NB4 (cell line): ENCODE measurements at regions not wholly inside any gene's neighbourhood (a gene's known extent, or its start where the extent isn't known, plus 50 kb on each side); places are given as distances from the start of the nearest gene placed in this dataset.

ENCODE experiments used
- DNase-seq: peaks from one replicate; pipeline ENCODE4 v3.0.0; 2010; ENCODE audit warnings: low read depth
- H3K4me3 ChIP-seq: one replicate; pipeline ENCODE4 v1.5.1; 2011; ENCODE audit warnings: mild to moderate bottlenecking, low read depth, low read length, moderate library complexity
- MYC ChIP-seq: IDR thresholded peaks from 2 replicates; pipeline ENCODE4 v1.6.1; 2011; ENCODE audit warnings: low read depth, low read length
- POLR2A ChIP-seq: IDR thresholded peaks from 2 replicates; pipeline ENCODE4 v1.6.1; 2011; ENCODE audit warnings: mild to moderate bottlenecking; ENCODE audit not compliant: insufficient read length; ENCODE audit errors: extremely low read depth
- TF ChIP-seq, protein P1 (sequence below): IDR thresholded peaks from 2 replicates; pipeline ENCODE4 v1.6.1; 2011; ENCODE audit warnings: low read depth, low read length
- TF ChIP-seq, protein P2 (sequence below): IDR thresholded peaks from one replicate; pipeline ENCODE4 v1.5.1; 2012; ENCODE audit warnings: low read depth, low read length

DNA sequence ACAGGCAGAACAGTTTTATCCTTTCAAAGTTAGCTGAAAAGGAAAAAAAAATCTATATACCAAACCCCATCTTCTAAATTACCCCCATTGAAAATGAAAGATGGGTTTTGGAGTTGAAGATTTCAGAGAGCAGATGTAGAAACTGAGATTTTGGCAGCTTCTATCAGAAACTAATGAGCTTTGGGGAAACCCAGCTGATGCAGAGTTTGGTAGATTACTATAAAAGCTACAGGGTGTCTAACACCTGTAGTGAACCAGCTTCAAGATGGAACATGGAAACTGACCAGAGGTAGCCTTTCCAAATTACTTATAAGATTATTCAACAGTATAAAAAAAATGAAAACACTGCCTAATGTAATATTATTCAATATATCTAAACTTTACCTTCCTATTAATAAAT is 583.1 kb downstream of the XIRP2 start:
- H3K4me3 ChIP-seq: no peak overlapping the region
- TF ChIP-seq, protein P1, sequence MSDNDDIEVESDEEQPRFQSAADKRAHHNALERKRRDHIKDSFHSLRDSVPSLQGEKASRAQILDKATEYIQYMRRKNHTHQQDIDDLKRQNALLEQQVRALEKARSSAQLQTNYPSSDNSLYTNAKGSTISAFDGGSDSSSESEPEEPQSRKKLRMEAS: no peak
- no peak for TF ChIP-seq POLR2A

DNA sequence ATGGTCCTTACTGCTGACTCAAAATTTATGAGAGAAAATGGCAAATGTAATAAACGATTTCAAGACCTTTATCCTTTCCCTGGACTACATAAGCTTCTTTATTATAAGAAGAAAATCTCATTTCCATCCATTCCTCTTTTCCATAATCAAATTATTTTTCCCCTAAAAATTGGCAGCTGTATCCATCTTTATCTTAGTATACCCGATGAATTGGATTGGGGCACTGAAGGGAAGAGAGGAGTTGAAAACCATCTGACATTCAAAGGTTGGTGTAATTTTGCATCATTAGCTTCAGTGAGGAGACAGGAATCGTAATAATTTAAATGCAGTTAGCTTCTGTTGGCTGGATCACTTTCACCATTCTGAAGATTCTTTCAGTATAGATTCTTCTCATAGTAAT is 574.1 kb downstream of the XIRP2 start:
- H3K4me3 ChIP-seq: no peak overlapping the region
- DNase-seq: no peak
- TF ChIP-seq MYC: no peak
- TF ChIP-seq, protein P1: no peak
- TF ChIP-seq POLR2A: no peak
- TF ChIP-seq, protein P2, sequence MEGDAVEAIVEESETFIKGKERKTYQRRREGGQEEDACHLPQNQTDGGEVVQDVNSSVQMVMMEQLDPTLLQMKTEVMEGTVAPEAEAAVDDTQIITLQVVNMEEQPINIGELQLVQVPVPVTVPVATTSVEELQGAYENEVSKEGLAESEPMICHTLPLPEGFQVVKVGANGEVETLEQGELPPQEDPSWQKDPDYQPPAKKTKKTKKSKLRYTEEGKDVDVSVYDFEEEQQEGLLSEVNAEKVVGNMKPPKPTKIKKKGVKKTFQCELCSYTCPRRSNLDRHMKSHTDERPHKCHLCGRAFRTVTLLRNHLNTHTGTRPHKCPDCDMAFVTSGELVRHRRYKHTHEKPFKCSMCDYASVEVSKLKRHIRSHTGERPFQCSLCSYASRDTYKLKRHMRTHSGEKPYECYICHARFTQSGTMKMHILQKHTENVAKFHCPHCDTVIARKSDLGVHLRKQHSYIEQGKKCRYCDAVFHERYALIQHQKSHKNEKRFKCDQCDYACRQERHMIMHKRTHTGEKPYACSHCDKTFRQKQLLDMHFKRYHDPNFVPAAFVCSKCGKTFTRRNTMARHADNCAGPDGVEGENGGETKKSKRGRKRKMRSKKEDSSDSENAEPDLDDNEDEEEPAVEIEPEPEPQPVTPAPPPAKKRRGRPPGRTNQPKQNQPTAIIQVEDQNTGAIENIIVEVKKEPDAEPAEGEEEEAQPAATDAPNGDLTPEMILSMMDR: no peak

More for the DNA sequence above, 583.1 kb downstream of the XIRP2 start:
- DNase-seq: no peak

DNA sequence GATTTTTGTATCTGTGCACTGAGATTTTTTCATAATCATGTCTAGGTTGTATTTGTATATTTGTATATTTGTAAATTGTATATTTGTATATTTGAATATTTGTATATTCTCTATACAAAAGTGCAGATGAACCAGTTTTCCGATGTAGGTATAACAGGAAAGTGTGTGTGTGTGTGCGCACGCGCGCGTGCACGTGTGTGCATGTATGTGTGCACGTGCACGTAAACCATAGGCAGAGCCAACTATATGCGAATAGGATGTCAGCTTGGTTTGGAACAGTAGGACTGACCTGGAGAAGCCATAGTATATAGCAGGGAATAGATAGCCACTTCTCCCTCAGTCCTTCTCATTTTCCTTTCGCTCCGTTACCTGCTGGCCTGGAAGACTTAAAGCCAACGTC is 565.8 kb downstream of the XIRP2 start:
- TF ChIP-seq, protein P2: no peak
- TF ChIP-seq, protein P1: no peak
- TF ChIP-seq POLR2A: no peak
- TF ChIP-seq MYC: no peak
- no peak for DNase-seq
- H3K4me3 ChIP-seq: no peak overlapping the region

DNA sequence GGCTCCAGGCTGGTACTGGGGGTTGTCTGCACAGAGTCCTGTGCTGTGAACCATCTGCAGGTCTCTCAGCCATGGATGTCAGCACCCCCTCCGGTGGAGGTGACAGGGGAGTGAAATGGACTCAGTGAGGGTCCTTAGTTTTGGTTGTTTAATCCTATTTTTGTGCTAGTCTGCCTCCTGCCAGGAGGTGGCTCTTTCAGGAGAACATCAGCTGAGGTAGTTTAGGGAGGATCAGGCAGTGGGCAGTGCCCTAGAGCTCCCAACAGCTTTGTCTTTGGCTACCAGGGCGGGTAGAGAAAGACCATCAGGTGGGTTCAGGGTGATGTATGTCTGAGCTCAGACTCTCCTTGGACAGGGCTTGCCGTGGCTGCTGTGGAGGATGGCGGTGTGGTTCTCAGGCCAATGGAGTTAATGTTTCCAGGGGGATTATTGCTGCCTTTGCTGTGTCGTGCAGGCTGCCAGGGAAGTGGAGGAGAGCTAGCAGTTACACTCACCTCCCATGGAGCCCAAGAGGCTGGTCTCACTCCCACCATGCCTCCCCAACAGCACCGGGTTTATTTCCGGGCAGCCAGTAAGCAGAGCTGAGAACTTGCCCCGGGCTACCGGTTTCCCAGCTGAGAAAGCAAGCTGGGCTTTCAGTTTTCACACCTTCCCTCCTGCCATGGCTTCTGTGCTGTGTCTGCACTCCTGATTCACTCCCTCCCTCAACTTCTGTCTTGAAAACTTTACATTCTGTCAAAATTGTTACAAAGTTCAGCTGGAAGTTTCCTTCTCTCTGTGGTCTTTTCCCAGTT is 563.4 kb downstream of the XIRP2 start:
- DNase-seq: no peak
- TF ChIP-seq POLR2A (no peak), MYC (no peak)
- TF ChIP-seq, protein P1: no peak
- H3K4me3 ChIP-seq: no peak overlapping the region

DNA sequence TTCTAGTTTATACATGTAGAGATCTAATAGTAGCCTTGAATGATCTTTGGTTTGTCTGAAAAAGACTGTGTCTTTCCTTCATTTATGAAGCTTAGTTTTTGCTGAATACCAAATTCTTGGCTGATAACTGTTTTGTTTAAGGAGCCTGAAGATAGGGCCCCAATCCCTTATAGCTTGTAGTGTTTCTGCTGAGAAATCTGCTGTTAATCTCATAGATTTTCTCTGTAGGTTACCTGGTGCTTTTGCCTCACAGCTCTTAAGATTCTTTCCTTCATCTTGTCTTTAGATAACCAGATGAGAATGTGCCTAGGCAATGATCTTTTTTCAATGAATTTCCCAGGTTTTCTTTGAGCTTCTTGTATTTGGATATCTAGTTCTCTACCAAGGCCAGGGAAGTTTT is 562.1 kb downstream of the XIRP2 start:
- H3K4me3 ChIP-seq: no peak overlapping the region
- no peak for TF ChIP-seq MYC
- no peak for TF ChIP-seq POLR2A
- TF ChIP-seq, protein P2: no peak
- TF ChIP-seq, protein P1: no peak
- DNase-seq: no peak

DNA sequence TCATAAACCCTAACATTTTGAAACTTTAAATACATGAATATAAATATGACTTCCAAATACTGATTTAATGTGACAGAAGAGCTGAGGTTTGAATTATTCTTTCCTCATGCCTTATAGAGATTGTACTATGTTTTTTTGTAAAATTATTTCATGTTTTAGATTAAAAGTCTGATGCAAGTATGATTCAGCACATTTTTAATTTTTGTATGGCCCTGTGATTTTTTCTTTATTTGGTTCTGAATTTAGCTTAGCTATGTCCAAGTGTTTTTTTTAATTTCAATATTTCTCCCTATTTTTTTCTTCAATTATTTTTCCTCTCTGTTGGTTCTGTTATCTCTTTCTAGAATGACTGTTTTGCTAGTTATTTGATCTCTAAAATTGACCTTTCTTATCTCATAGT is 552.1 kb downstream of the XIRP2 start:
- DNase-seq: no peak
- no peak overlapping the region for H3K4me3 ChIP-seq
- TF ChIP-seq POLR2A (no peak), MYC (no peak)
- TF ChIP-seq, protein P2: no peak
- TF ChIP-seq, protein P1: no peak
